ENCODE measurements at regions not wholly inside any gene's neighbourhood (a gene's known extent, or its start where the extent isn't known, plus 50 kb on each side); places are given as distances from the start of the nearest gene placed in this dataset.

DNA sequence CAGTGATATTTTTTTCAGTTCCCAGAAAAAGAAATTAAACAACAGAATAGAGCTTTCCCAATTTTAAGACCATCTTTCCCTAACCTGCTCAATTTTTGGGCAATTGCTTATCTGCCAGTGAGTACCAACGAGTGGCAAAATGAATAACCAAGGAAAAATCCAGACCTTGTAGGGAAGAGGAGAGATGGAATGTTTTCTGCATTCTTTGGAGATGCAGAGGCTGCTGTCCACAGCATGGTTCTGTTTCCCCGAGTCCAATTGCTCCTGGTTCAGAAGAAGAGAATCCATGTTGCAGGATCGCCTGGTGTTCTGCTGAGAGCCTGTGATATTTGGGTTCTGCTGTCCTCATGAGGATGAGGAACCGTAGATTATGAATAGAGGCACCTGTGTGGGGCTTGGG, 68.2 kb upstream of the MGAT5 start:
- H3K27ac ChIP-seq (ENCODE audit: low read length): no peak overlapping the region
- H3K9ac ChIP-seq (ENCODE audit: low read depth, low read length): no peak overlapping the region
- no peaks in the 10 kb centered on the region for H3K9me3 ChIP-seq (ENCODE audit: insufficient read depth, low read depth, low read length)
- no peak overlapping the region for H3K4me3 ChIP-seq (ENCODE audit: low read length)
- H3K27me3 ChIP-seq (ENCODE audit: insufficient read depth, low read length): no peaks in the 10 kb centered on the region
- H3K4me1 ChIP-seq (ENCODE audit: insufficient read depth, low read length): no peaks in the 10 kb centered on the region
- no peaks in the 10 kb centered on the region for H3K36me3 ChIP-seq (ENCODE audit: insufficient read depth, low read depth, low read length)

GRCh38 chr2:134189009-134189720, 64.7 kb upstream of the MGAT5 start:
- no peak overlapping the region for H3K9ac ChIP-seq (ENCODE audit: low read depth, low read length)
- H3K27me3 ChIP-seq (ENCODE audit: insufficient read depth, low read length): no peaks in the 10 kb centered on the region
- H3K4me3 ChIP-seq (ENCODE audit: low read length): no peak overlapping the region
- no peak overlapping the region for H3K27ac ChIP-seq (ENCODE audit: low read length)
- H3K36me3 ChIP-seq (ENCODE audit: insufficient read depth, low read depth, low read length): no peaks in the 10 kb centered on the region
- H3K4me1 ChIP-seq (ENCODE audit: insufficient read depth, low read length): no peaks in the 10 kb centered on the region
- H3K9me3 ChIP-seq (ENCODE audit: insufficient read depth, low read depth, low read length): no peaks in the 10 kb centered on the region

DNA sequence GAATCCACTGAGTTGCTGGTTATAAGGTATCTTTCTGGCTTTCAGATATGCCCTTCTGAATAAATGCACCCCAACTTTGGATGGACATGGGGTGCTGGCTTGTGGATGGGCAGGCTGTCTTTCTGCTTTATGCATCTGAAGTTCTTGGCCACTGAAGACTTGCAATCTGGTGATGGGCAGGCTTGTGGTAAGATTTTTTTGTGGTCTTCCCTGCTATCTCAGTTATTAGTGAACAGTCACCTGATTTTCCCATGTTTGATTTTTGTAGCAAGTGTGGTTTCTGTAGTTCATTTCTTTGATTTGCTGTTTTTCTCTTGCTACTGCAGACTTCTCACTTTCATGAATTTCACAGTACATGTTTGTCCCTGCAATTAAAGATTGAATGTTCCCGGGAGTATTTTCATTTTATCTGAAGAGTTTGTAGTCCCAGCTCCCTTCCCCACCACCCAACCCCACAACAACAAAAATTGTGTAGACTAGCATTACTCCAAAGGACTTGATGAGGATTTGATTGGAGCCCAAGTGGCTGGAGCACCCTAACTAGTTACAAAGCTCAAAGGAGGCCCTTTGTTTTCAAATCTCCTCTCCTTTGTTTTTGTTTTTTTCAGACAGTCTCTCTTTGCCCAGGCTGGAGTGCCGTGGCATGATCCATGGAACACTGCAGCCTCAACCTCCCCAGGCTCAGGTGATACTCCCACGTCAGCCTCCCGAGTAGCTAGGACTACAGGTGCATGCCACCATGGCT, 63.6 kb upstream of the MGAT5 start:
- no peak overlapping the region for H3K27ac ChIP-seq (ENCODE audit: low read length)
- H3K9me3 ChIP-seq (ENCODE audit: insufficient read depth, low read depth, low read length): no peaks in the 10 kb centered on the region
- H3K9ac ChIP-seq (ENCODE audit: low read depth, low read length): no peak overlapping the region
- H3K36me3 ChIP-seq (ENCODE audit: insufficient read depth, low read depth, low read length): no peaks in the 10 kb centered on the region
- no peaks in the 10 kb centered on the region for H3K27me3 ChIP-seq (ENCODE audit: insufficient read depth, low read length)
- H3K4me3 ChIP-seq (ENCODE audit: low read length): no peak overlapping the region
- no peaks in the 10 kb centered on the region for H3K4me1 ChIP-seq (ENCODE audit: insufficient read depth, low read length)

- Histone ChIP-seq H3K27me3 (ENCODE audit: insufficient read depth, low read length) (no peaks in the 10 kb centered on the region), H3K36me3 (ENCODE audit: insufficient read depth, low read depth, low read length) (no peaks in the 10 kb centered on the region), H3K4me3 (ENCODE audit: low read length) (no peak overlapping the region), H3K4me1 (ENCODE audit: insufficient read depth, low read length) (no peaks in the 10 kb centered on the region; the same call in 1 of the 2 replicates), H3K9ac (ENCODE audit: low read depth, low read length) (no peak overlapping the region), H3K9me3 (ENCODE audit: insufficient read depth, low read depth, low read length) (no peaks in the 10 kb centered on the region), H3K27ac (ENCODE audit: low read length) (no peak overlapping the region)
Observed at GRCh38 chr2:134190807-134191203, 63.1 kb upstream of the MGAT5 start.

- Histone ChIP-seq H3K36me3 (ENCODE audit: insufficient read depth, low read depth, low read length) (no peaks in the 10 kb centered on the region), H3K9me3 (ENCODE audit: insufficient read depth, low read depth, low read length) (no peaks in the 10 kb centered on the region), H3K27ac (ENCODE audit: low read length) (no peak overlapping the region), H3K9ac (ENCODE audit: low read depth, low read length) (no peak overlapping the region), H3K27me3 (ENCODE audit: insufficient read depth, low read length) (no peaks in the 10 kb centered on the region), H3K4me1 (ENCODE audit: insufficient read depth, low read length) (peaks cover 3% of the 10 kb centered on the region; the same call in 1 of the 2 replicates), H3K4me3 (ENCODE audit: low read length) (no peak overlapping the region)
Observed at GRCh38 chr2:134191835-134192234, 62.0 kb upstream of the MGAT5 start.

DNA sequence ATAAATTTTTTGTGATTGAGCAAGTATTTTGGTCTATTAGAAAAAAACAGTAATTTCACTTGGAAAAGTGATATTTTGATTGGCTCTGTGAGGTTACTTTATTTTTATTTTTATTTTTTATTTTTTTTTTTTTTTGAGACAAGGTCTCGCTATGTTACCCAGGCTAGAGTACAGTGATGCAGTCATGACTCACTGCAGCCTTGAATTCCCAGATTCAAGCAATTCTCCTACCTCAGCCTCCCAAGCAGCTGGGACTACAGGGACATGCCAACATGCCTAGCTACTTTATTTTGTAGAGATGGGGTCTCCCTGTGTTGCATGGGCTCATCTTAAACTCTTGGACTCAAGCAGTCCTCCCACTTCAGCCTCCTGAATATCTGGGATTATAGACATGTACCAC, 60.9 kb upstream of the MGAT5 start:
- Histone ChIP-seq H3K4me1 (ENCODE audit: insufficient read depth, low read length) (peaks cover 6% of the 10 kb centered on the region; the same call in 1 of the 2 replicates), H3K27ac (ENCODE audit: low read length) (no peak overlapping the region), H3K36me3 (ENCODE audit: insufficient read depth, low read depth, low read length) (no peaks in the 10 kb centered on the region), H3K4me3 (ENCODE audit: low read length) (no peak overlapping the region), H3K27me3 (ENCODE audit: insufficient read depth, low read length) (no peaks in the 10 kb centered on the region), H3K9me3 (ENCODE audit: insufficient read depth, low read depth, low read length) (no peaks in the 10 kb centered on the region), H3K9ac (ENCODE audit: low read depth, low read length) (no peak overlapping the region)

- no peak overlapping the region for H3K27ac ChIP-seq (ENCODE audit: low read length)
- no peaks in the 10 kb centered on the region for H3K27me3 ChIP-seq (ENCODE audit: insufficient read depth, low read length)
- H3K36me3 ChIP-seq (ENCODE audit: insufficient read depth, low read depth, low read length): no peaks in the 10 kb centered on the region
- H3K9ac ChIP-seq (ENCODE audit: low read depth, low read length): no peak overlapping the region
- no peak overlapping the region for H3K4me3 ChIP-seq (ENCODE audit: low read length)
- H3K9me3 ChIP-seq (ENCODE audit: insufficient read depth, low read depth, low read length): no peaks in the 10 kb centered on the region
- H3K4me1 ChIP-seq (ENCODE audit: insufficient read depth, low read length): peaks cover 13% of the 10 kb centered on the region; the same call in 1 of the 2 replicates
Observed at GRCh38 chr2:134194519-134194918, 59.4 kb upstream of the MGAT5 start.

GRCh38 chr2:134195341-134195740, 58.5 kb upstream of the MGAT5 start:
- Histone ChIP-seq H3K4me1 (ENCODE audit: insufficient read depth, low read length) (peaks cover 15% of the 10 kb centered on the region; the same call in 1 of the 2 replicates), H3K9me3 (ENCODE audit: insufficient read depth, low read depth, low read length) (no peaks in the 10 kb centered on the region), H3K27me3 (ENCODE audit: insufficient read depth, low read length) (no peaks in the 10 kb centered on the region), H3K9ac (ENCODE audit: low read depth, low read length) (no peak overlapping the region), H3K36me3 (ENCODE audit: insufficient read depth, low read depth, low read length) (no peaks in the 10 kb centered on the region), H3K4me3 (ENCODE audit: low read length) (no peak overlapping the region), H3K27ac (ENCODE audit: low read length) (no peak overlapping the region)

- Histone ChIP-seq H3K9me3 (ENCODE audit: insufficient read depth, low read depth, low read length) (no peaks in the 10 kb centered on the region), H3K4me1 (ENCODE audit: insufficient read depth, low read length) (peaks cover 28% of the 10 kb centered on the region; the same call in 1 of the 2 replicates), H3K27me3 (ENCODE audit: insufficient read depth, low read length) (no peaks in the 10 kb centered on the region), H3K27ac (ENCODE audit: low read length) (no peak overlapping the region), H3K4me3 (ENCODE audit: low read length) (no peak overlapping the region), H3K36me3 (ENCODE audit: insufficient read depth, low read depth, low read length) (no peaks in the 10 kb centered on the region), H3K9ac (ENCODE audit: low read depth, low read length) (no peak overlapping the region)
Observed at GRCh38 chr2:134197445-134197844, 56.4 kb upstream of the MGAT5 start.

DNA sequence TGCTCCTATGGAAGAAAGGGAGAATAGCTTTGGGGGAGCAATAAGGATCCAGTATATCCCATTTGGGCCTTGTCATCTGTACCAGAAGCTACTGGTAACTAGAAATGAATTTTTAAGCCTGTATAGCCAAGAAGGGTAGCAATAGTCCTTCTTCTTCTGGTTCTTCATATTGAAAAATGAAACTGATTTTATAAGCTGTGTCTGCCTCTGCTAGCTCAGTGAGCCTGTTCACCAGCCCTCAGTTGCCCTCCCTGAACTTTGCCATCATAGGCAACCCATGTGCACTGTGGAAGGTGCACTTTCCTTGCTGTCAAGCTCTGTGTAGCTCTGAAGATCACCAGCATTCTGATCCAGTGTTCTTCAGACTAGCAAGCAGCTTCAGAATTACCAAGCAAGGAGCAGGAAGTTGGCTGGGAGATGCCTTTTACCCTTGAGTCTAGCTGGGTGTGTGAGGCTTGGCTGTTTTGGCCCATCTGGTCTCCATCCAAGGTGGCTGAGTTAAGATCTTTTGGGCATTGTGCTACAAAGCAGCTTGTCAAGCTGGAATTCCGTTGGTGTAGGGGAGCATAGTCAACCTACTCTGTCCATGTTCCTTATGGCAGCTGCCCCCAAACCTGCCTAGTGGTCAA, 55.8 kb upstream of the MGAT5 start:
- Histone ChIP-seq H3K4me3 (ENCODE audit: low read length) (no peak overlapping the region), H3K27me3 (ENCODE audit: insufficient read depth, low read length) (no peaks in the 10 kb centered on the region), H3K36me3 (ENCODE audit: insufficient read depth, low read depth, low read length) (no peaks in the 10 kb centered on the region), H3K27ac (ENCODE audit: low read length) (no peak overlapping the region), H3K9ac (ENCODE audit: low read depth, low read length) (no peak overlapping the region), H3K9me3 (ENCODE audit: insufficient read depth, low read depth, low read length) (no peaks in the 10 kb centered on the region), H3K4me1 (ENCODE audit: insufficient read depth, low read length) (peaks cover 35% of the 10 kb centered on the region; the same call in 1 of the 2 replicates)

- Histone ChIP-seq H3K9ac (ENCODE audit: low read depth, low read length) (no peak overlapping the region), H3K4me1 (ENCODE audit: insufficient read depth, low read length) (peaks cover 45% of the 10 kb centered on the region; the same call in 1 of the 2 replicates), H3K27me3 (ENCODE audit: insufficient read depth, low read length) (no peaks in the 10 kb centered on the region), H3K36me3 (ENCODE audit: insufficient read depth, low read depth, low read length) (no peaks in the 10 kb centered on the region), H3K4me3 (ENCODE audit: low read length) (no peak overlapping the region), H3K27ac (ENCODE audit: low read length) (no peak overlapping the region), H3K9me3 (ENCODE audit: insufficient read depth, low read depth, low read length) (no peaks in the 10 kb centered on the region)
Observed at GRCh38 chr2:134199123-134199522, 54.7 kb upstream of the MGAT5 start.
